Activated naive CD8-positive, alpha-beta T cell treated with anti-CD3 and anti-CD28 coated beads, Interleukin-2, amount 50 U/mL, for 24 hours (primary cell): ENCODE measurements at regions not wholly inside any gene's neighbourhood (a gene's known extent, or its start where the extent isn't known, plus 50 kb on each side); places are given as distances from the start of the nearest gene placed in this dataset.
"Not testable (repeated sequence)": the region's sequence is repeated elsewhere in the genome, so short reads cannot be mapped to it uniquely, and the experiment has no call there.

Experiments
- ATAC-seq: fragments of 150-1000 bp; cut with Tn5 transposase; one replicate; pipeline ENCODE4 v1.10.0; 2021
- DNase-seq: peaks from one replicate; pipeline ENCODE4 v3.0.0; 2021
- H3K27ac Mint-ChIP-seq: one replicate; pipeline ENCODE4 v1.8.0; 2021; ENCODE audit warnings: mild to moderate bottlenecking, mixed read lengths
- H3K27me3 Mint-ChIP-seq: one replicate; pipeline ENCODE4 v1.8.0; 2021; ENCODE audit warnings: mixed read lengths
- H3K36me3 Mint-ChIP-seq: one replicate; pipeline ENCODE4 v1.8.0; 2021; ENCODE audit warnings: low read depth, mixed read lengths
- H3K4me1 Mint-ChIP-seq: one replicate; pipeline ENCODE4 v1.8.0; 2021; ENCODE audit warnings: mixed read lengths
- H3K4me3 Mint-ChIP-seq: one replicate; pipeline ENCODE4 v1.8.0; 2021; ENCODE audit warnings: mild to moderate bottlenecking, moderate library complexity, mixed read lengths
- H3K9me3 Mint-ChIP-seq: one replicate; pipeline ENCODE4 v1.8.0; 2021; ENCODE audit warnings: mixed read lengths

DNA sequence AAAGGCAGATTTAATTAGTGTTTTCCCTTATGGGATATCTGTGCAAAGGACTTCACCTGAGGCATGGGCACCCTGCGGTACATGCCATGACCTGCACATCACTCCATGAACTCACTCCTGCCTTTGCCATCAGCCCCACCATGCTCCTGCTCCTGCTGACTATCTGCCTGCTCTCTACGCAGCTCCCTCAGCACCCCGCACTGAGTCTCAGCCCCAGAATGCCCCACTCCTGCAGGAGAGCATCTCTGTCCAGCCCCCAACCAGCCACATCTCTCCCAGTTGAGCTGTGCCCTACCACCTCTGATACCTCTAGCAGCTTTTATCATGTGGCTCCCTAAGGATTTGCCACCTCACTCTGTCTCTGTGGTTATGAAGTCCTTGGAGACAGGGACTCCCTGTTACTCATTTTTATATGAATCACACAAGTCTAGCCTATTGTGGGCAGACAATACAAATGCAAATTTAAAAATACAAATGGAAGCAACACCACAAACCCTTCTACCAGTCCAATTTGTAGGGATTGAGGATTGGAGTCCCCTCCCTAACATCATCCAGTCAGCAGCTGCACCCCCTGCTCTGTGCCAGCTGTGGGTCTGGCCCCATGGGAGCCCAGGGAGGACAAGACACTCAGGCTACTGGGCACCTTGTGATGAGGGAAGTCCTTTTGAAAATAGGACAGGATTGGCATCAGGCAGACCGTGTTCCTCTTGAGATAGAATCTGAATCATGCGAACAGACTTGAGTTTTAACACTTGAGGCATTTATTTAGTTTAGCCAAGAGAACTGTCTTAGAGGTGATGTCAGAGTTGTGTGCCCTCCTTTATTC, 689.6 kb upstream of the HS6ST1 start:
- DNase-seq (no peak), ATAC-seq (no peak)
- no peak overlapping the region for H3K27ac Mint-ChIP-seq
- no peaks in the 10 kb centered on the region for H3K9me3 Mint-ChIP-seq
- no peak overlapping the region for H3K4me3 Mint-ChIP-seq
- H3K36me3 Mint-ChIP-seq, result no peaks in the 10 kb centered on the region
- no peaks in the 10 kb centered on the region for H3K27me3 Mint-ChIP-seq
- no peaks in the 10 kb centered on the region for H3K4me1 Mint-ChIP-seq

DNA sequence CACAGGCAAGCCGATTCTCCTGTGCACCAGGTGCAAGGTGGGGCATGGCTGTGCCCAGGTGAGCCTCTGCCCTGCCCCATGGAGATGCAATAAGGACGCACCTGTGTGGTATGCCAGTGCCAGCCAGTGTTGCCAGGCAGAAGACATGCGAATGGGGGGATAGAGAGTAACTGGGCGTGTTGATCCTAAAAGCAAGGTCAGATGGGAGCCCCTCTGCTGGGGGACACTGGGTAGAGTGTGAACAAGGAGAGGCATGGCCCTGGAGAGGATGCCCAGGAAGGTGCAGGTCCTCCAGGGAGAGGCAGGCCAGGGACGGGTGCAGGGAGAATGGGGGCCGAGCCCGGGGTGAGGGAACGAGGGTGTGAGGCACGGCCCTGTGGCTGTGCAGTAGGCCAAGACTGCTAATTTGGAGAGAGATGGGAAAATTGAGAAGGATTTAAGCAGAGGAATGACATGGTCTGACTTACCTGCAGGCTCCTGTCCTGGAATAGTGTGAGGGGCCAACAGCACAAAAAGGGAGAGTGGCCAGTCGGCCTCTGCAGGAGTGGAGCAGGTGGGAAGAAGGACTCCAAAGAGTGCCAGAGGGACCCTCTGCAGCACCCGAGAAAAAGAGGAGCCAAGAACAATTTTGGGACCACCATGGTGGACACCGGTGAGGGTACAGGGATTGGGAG, 690.4 kb upstream of the HS6ST1 start:
- no peak for ATAC-seq
- H3K4me1 Mint-ChIP-seq, result no peaks in the 10 kb centered on the region

DNA sequence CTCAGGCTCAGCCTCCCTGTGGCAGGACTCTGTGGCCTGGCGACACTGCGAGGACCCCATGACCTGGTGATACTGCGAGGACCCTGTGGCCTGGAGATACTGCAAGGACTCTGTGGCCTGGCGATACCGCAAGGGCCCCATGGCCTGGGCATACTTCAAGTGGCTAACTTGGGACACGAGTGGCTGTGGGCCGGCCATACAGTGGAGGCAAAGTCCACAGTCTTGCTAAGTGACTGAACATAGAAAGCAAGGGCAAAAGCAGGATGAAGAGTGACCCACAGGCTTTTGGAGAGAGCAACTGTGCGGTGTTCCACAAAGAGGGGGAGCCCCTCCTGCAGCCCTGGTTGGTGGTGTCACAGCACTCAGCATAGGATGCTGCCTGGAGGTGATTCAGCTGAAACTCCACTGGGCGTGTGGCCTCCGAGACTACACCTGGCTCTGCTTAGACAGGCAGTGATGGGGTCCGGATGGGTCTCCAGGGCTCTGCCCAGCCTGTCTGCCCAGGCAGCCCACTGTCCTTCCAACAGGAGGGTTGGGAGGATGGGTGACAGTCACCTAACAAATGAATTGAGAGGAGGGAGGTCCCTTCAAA, 691.0 kb upstream of the HS6ST1 start:
- H3K9me3 Mint-ChIP-seq, result no peaks in the 10 kb centered on the region
- H3K27me3 Mint-ChIP-seq, result peaks cover 2% of the 10 kb centered on the region
- no peak overlapping the region for H3K27ac Mint-ChIP-seq
- no peaks in the 10 kb centered on the region for H3K36me3 Mint-ChIP-seq
- ATAC-seq (no peak), DNase-seq (no peak)
- no peaks in the 10 kb centered on the region for H3K4me1 Mint-ChIP-seq
- no peak overlapping the region for H3K4me3 Mint-ChIP-seq

More for the DNA sequence above, 690.4 kb upstream of the HS6ST1 start:
- no peaks in the 10 kb centered on the region for H3K36me3 Mint-ChIP-seq
- H3K4me3 Mint-ChIP-seq, result no peak overlapping the region
- no peaks in the 10 kb centered on the region for H3K27me3 Mint-ChIP-seq
- H3K27ac Mint-ChIP-seq, result no peak overlapping the region
- no peaks in the 10 kb centered on the region for H3K9me3 Mint-ChIP-seq
- no peak for DNase-seq

DNA sequence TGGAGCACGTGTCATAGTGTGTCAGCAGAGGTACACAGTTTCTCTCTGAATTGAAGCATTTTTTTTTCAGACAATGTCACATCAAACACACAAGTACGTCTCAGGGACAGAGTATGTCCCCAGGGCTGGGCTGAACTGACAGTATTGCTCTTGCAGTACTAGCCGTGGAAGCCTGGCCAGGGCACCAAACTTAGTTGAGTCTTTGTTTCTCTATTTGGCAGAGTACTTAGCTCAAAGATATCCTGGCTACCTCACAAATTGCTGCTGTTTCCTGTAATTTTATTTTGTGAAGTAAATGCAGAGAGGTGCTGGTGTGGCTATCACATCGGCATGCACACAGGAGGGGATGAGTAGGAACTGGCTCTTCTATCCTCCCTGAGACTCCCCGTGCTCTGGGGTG, 691.6 kb upstream of the HS6ST1 start:
- Mint-ChIP-seq H3K4me3 (no peak overlapping the region), H3K27me3 (peaks cover 2% of the 10 kb centered on the region), H3K36me3 (no peaks in the 10 kb centered on the region), H3K4me1 (no peaks in the 10 kb centered on the region), H3K9me3 (no peaks in the 10 kb centered on the region), H3K27ac (no peak overlapping the region)
- no peak for ATAC-seq
- no peak for DNase-seq

DNA sequence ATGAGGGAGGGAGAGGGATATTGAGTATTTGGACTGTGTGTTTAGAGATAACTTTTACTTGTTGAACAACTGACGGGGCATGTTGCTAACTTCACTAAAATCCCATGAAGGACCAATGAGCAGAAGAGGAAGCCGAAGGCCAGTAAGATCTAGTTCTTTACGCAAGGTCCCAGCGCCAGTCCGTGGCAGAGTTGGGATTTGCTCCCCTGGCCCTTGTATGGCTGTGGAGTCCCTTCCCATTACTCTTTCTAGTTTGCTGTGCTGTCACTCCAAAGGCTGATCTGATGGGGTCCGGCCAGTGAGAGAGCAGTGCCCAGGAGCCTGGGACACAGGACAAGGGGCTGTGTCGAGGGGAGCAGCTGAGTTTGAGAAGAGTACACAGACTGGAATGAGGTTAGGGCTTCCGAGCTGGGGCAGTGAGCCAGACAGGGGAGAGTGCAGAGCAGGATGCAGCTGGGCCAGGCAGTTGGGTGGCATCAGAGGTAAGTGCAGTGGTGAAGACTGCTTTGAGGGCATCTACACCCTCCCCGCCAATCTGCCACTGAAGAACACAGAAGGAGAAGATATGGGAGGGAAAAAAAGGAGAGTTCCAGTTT, 692.9 kb upstream of the HS6ST1 start:
- Mint-ChIP-seq H3K9me3 (no peaks in the 10 kb centered on the region), H3K4me3 (no peak overlapping the region), H3K4me1 (no peaks in the 10 kb centered on the region), H3K27ac (no peak overlapping the region), H3K36me3 (no peaks in the 10 kb centered on the region), H3K27me3 (peaks cover 2% of the 10 kb centered on the region)
- ATAC-seq (peak; percentile 11), DNase-seq (no peak)

DNA sequence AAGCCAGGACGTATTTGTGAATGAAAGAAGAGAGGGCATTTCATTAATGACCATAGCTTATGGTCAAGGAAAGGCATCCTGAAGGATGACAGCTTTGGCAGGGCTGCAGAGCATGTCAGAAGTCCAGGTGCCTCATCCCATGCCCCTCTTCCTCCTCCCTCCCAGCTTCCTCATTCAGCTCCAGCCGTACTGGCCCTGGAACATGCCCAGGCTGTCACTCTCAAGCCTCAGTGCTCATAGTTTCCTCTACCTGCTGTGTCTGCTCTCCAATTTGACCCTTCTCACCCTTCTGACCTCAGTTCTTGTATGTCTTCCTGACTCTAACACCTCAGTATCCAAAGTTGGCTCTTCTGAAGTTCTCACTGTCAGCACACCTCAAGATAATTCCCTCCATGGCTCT, 695.8 kb upstream of the HS6ST1 start:
- Mint-ChIP-seq H3K27me3 (peaks cover 2% of the 10 kb centered on the region), H3K4me3 (no peak overlapping the region), H3K27ac (no peak overlapping the region), H3K9me3 (no peaks in the 10 kb centered on the region), H3K4me1 (no peaks in the 10 kb centered on the region), H3K36me3 (no peaks in the 10 kb centered on the region)
- DNase-seq (no peak), ATAC-seq (no peak)

DNA sequence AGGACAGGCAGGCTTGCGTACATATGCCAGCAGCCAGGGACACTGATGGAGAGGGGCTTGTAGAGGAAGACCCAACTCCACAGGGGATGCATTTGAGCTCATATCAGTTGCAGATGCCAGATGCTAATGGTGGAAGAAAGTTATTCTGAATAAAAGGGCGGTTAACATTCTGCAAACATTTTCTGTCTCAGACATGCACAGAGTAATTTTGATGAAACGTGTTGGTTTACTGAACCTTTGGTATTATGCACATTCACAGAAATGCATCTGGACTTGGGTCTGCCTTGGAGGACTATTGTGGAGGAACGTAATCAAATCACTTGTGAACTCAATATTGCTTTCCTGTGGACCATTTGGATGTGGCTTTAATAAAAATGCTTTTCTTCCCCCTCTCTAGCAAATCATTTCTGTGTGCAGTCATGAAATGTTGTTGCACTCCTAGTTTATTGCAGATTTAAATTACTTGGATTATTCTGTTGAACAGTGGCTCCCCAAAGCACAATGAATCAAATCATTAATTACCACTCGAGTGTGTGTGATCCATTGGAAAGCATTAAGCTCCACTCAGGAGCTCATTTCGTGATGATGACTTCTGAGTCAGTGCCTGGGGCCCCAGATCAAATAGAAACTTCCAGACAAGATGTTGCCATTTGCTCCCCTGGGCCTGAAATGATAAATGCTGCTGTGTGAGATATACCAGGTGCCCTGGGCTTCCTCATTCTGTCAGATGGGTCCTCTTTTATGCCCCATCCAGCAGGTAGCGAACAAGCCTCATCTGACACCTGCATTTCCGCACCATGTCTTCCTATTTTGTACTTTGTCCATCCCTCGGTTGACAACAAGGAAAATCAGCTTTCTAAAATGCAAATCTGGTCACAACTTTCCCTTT, 697.0 kb upstream of the HS6ST1 start:
- Mint-ChIP-seq H3K4me1 (no peaks in the 10 kb centered on the region), H3K36me3 (no peaks in the 10 kb centered on the region), H3K27me3 (peaks cover 2% of the 10 kb centered on the region), H3K4me3 (no peak overlapping the region), H3K9me3 (no peaks in the 10 kb centered on the region), H3K27ac (no peak overlapping the region)
- no peak for ATAC-seq
- no peak for DNase-seq

DNA sequence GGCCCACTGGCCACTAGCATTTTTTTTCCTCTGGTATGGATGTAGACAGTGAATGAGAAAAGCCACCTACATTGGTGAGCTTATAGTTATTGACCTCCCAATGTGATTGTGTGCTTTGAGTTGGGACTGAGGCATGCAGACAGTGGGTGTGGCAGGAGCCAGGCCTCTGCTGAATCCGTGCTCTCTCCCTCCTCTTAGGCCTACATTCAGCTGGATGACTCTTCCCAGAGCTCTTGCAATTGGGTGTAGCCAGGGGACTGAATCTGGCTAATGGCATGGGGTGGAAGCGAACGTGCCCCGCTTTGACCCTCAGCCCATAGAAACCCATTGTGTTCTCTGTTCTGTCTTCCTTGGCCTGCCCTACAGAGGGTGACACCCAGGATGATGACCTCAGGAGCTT, 698.3 kb upstream of the HS6ST1 start:
- no peak for ATAC-seq
- Mint-ChIP-seq H3K27ac (no peak overlapping the region), H3K9me3 (no peaks in the 10 kb centered on the region), H3K4me1 (no peaks in the 10 kb centered on the region), H3K36me3 (no peaks in the 10 kb centered on the region), H3K4me3 (no peak overlapping the region), H3K27me3 (peaks cover 2% of the 10 kb centered on the region)
- no peak for DNase-seq

DNA sequence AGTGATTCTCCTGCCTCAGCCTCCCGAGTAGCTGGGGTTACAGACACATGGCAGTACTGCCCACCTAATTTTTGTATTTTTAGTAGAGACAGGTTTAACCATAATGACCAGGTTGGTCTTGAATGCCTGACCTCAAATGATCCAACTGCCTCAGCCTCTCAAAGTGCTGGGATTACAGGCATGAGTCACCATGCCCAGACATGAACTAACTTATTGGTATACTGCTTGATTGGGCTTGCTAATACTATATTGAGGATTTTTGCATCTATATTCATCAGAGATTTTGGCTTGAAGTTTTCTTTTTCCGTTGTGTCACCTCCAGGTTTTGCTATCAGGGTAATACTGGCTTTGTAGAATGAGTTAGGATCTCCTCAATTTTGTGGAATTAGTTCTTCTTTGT, 706.1 kb upstream of the HS6ST1 start:
- Mint-ChIP-seq H3K4me3 (no peak overlapping the region), H3K9me3 (peaks cover 6% of the 10 kb centered on the region), H3K36me3 (no peaks in the 10 kb centered on the region), H3K4me1 (no peaks in the 10 kb centered on the region), H3K27ac (no peak overlapping the region), H3K27me3 (no peaks in the 10 kb centered on the region)
- DNase-seq (no peak), ATAC-seq (no peak)

DNA sequence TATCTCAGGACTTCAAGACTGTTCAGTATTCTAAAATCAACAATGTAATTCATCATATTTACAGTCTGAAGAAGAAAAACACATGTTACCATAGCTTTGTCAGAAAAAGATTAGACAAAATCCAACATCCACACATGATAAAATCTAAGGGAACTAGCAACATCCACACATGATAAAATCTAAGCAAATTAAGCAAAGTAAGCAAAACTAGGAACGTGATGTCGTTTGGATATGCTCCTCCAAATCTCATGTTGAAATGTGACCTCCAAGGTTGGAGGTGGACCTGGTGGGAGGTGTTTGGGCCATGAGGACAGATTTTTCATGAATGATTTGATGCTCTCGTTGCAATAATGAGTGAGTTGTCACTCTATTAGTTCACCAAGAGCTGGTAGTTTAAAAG, 717.3 kb upstream of the HS6ST1 start:
- DNase-seq, result no peak
- peaks cover 2% of the 10 kb centered on the region for H3K27me3 Mint-ChIP-seq
- no peak overlapping the region for H3K27ac Mint-ChIP-seq
- no peaks in the 10 kb centered on the region for H3K36me3 Mint-ChIP-seq
- ATAC-seq, result no peak
- H3K4me1 Mint-ChIP-seq, result no peaks in the 10 kb centered on the region
- H3K4me3 Mint-ChIP-seq, result no peak overlapping the region
- peaks cover 2% of the 10 kb centered on the region for H3K9me3 Mint-ChIP-seq

DNA sequence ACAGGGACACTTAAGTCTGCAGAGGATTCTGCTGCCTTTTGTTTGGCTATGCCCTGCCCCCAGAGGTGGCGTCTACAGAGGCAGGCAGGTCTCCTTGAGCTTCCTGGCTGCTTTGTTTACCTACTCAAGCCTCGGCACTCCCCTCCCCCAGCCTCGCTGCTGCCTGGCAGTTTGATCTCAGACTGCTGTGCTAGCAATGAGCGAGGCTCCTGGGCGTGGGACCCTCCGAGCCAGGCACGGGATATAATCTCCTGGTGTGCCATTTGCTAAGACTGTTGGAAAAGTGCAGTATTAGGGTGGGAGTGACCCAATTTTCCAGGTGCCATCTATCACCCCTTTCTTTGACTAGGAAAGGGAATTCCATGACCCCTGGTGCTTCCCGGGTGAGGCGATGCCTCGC, 725.0 kb upstream of the HS6ST1 start:
- DNase-seq, H3K4me1 Mint-ChIP-seq: not testable (repeated sequence)

DNA sequence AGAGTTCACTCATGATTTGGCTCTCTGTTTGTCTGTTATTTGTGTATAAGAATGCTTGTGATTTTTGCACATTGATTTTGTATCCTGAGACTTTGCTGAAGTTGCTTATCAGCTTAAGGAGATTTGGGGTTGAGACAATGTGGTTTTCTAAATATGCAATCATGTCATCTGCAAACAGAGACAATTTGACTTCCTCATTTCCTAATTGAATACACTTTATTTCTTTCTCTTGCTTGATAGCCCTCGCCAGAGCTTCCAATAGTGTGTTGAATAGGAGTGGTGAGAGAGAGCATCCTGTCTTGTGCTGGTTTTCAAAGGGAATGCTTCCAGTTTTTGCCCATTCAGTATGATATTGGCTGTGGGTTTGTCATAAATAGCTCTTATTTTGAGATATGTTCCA, 727.8 kb upstream of the HS6ST1 start:
- not testable (repeated sequence) for H3K27me3 Mint-ChIP-seq, H3K36me3 Mint-ChIP-seq, H3K9me3 Mint-ChIP-seq, H3K4me1 Mint-ChIP-seq, DNase-seq, ATAC-seq, H3K27ac Mint-ChIP-seq, H3K4me3 Mint-ChIP-seq

More for the DNA sequence above, 725.0 kb upstream of the HS6ST1 start:
- H3K27ac Mint-ChIP-seq, H3K4me3 Mint-ChIP-seq, H3K36me3 Mint-ChIP-seq, H3K27me3 Mint-ChIP-seq, ATAC-seq: not testable (repeated sequence)
- H3K9me3 Mint-ChIP-seq, result peaks cover 14% of the 10 kb centered on the region

DNA sequence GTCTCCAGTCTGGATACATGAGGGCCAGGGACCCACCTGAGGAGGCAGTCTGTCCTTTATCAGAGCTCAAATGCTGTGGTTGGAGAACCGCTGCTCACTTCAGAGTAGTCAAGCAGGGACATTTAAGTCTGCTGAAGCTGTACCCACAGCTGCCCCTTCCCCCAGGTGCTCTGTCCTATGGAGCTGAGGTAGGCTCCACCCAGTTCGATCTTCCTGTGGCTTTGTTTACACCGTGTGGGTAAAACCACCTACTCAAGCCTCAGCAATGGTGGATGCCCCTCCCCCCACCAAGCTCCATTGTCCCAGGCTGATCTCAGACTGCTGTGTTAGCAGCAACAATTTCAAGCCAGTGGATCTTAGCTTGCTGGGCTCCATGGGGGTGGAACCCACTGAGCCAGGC, 731.4 kb upstream of the HS6ST1 start:
- ATAC-seq (no peak), DNase-seq (no peak)
- Mint-ChIP-seq H3K4me1 (no peaks in the 10 kb centered on the region), H3K4me3 (no peak overlapping the region), H3K27ac (no peak overlapping the region), H3K36me3 (no peaks in the 10 kb centered on the region), H3K9me3 (peaks cover 5% of the 10 kb centered on the region), H3K27me3 (peaks cover 8% of the 10 kb centered on the region)

DNA sequence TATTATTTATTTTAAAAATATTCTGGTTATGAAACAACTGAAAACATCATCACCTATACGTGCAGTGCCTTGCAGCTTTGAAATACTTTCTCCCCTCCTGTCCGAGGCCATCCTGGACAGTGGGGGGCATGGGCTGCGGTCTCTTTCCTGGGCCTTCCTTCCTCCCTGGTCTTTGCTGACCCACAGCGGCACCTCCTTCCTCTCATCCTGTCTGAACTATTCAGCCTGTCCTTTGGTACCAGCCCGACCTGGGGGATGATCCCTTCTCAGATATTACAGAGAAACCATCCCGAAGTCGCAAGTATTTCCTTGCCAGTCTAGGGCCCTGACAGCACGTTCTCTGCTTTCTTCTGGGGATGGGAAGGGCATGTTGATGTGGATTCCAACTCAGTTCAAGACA, 736.6 kb upstream of the HS6ST1 start:
- H3K27ac Mint-ChIP-seq, result no peak overlapping the region
- H3K27me3 Mint-ChIP-seq, result peaks cover 3% of the 10 kb centered on the region
- no peaks in the 10 kb centered on the region for H3K9me3 Mint-ChIP-seq
- H3K4me1 Mint-ChIP-seq, result no peaks in the 10 kb centered on the region
- H3K36me3 Mint-ChIP-seq, result no peaks in the 10 kb centered on the region
- H3K4me3 Mint-ChIP-seq, result no peak overlapping the region
- ATAC-seq, result no peak
- no peak for DNase-seq
